Stimulated activated CD8-positive, alpha-beta memory T cell treated with anti-CD3 and anti-CD28 coated beads, Interleukin-4, amount 100 ng/mL, for 24 hours (primary cell): ENCODE measurements at regions not wholly inside any gene's neighbourhood (a gene's known extent, or its start where the extent isn't known, plus 50 kb on each side); places are given as distances from the start of the nearest gene placed in this dataset.

Experiments used
- DNase-seq: peaks from one replicate; pipeline ENCODE4 v3.0.0-alpha.2; 2020; ENCODE audit warnings: low read depth

DNA sequence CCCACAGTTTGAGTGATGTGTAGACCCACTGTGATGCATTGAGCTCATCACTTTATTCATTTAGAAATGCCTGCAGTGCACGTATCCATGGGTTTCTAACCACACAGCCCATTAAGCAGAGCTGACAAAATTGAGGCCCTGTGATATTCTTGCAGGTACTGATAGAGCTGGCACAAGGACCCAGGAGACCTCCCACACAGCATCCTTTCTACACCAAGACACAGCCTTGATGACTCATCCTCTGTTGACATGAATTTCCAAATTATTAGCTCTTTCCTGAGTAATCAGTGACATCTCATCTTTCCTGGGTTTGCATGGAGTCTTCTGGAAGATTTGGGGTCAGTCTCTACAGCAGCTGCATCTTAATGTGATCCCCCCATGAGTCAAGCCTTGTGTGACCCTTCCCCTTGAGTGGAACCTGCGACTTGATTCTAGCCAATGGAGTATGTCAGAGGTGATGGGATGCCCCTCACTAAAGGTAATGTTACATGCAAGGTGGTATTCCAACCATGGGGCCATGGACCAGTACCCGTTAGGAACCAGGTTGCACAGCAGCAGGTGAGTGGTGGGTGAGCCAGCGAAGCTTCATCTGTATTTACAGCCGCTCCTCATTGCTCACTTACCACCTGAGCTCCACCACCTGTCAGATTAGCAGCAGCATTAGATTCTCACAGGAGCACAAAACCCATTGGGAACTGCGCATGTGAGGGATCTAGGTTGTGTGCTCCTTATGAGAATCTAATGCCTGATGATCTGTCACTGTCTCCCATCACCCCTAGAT lies 181.1 kb upstream of the ARL4C start:
- DNase-seq: no peak

DNA sequence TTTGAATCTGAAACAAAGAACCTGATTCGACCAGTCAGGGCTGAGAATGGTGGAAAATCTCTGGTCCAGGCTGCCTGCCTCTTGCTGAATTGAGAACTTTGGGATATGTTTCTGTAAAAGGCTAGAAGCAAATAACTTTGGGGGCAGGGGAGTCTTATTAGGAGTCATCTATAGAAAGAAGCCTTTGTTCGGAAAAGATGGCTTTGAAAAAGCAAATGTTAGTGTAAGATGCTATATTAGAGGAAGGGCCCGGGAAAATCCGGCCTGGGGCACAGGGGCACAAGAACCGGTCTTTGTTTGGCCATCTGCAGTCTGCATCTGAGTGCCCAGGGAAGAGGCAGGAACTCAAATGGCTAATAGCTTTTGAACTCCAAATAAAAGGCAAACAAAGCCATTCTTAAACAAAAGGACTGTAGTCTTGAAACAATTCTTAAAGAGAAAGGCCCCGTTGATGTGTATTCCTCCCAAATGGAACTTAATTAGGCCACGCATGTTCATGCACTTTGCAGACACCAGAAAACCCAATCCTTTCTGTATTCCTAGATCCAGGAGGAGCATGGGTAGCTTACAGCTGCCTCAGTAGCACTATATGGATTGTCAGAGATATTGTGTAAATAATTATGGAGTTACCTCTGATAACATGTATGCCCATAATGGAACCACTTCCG lies 180.0 kb upstream of the ARL4C start:
- DNase-seq: no peak

DNA sequence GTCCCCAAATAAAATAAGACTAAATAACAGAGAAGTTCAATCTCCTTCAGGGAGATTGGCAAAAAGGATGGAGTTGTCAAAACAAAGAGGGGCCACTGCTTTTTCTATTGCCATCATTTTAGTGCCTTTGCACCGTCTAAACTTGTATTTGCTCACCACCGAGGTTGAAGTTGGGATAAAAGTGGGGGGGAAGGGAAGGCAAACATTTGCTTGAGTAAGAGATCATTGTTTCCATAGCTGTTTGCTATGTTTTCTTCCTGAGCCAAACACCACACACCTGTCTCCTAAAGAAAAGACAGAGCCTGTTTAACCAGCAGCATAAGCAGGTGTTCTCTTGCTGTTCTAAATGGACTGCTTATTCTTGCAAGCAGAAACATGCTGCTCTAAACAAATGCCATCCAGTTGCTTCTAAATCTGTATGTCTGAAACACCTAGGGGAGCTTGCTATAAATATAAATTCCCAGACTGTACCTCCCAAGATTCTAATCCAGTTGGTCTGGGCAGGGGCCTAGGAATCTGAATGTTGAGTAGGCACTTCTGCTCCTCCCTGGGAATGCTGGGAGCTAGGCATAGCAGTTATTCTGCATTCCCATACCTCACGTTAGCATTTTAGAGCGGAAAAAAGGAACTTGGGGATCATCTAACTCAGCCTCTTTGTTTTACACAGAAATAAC lies 179.4 kb upstream of the ARL4C start:
- no peak for DNase-seq

DNA sequence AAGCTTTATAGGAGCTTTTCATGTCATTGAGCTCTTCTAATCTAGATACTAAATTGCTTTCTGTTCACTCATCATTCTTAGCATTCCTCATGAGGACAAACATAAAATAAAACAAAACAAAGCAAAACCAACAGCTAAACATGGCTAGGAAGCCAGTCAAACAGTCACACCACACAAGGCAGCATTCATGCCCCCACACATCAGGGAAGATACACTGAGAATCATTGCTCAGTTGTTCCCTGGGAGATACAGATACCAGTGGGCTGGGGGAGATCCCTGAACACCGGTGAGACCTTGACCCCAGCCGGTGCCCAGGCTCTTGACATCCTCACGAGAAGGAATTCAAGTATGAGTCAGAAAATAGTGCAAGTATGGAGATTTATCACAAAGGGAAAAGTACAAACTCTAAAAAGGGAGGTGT lies 177.9 kb upstream of the ARL4C start:
- DNase-seq: no peak

DNA sequence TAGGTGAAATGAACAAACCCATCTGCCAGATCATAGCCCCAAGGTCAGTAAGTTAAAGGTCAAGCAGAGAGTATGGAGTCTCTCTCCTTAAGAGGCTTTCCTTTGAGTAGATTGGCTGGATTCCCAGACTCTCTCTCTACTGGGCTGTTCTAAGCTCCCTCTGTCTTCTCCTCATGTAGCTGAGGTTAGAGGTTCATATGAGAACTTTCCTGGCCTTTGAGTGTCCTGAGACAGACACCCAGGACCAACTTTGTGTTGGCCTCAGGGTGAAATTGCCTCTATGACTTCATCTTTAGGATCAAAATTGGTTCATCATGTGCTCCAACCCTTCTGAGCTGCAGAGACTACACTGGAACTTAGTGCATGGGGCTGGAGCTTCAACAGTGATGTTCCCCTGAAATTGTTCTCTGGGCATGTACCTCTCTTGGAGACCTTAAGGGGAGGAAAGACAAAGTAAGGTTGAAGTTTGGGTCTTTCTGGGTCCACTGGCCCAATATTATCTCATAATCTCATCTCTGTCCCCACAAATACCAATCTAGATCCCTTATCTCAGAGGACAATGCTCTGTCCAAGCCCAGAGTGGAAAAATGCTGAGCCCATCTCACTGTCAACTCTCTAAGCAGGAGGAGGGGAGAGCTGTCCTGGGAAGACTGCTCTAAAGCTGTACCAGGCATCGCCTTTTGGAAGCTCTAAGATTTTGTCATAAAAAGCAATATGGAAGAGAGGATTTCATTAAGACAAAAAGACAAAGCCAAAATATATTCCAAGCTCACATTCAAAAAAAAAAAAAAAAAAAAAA lies 177.3 kb upstream of the ARL4C start:
- DNase-seq: no peak

DNA sequence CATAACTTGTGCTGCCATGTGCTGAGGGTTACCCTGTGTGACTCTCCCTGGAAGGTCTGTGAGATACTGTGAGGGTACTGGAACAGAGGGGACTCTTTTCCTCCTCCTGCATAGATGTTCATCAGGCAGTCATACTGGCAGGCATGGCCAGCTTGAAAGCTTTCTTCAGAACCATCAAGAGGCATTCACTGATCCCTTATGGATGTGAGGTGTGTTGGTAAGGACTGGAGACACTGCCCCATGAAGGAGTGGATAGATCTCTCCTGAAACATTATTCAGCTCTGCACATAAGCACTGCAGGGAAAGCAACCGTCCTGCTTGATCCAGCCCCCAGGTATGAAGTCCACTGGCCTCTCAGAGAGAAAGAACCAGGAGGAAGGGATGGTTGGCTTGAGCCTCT lies 176.6 kb upstream of the ARL4C start:
- DNase-seq: no peak

DNA sequence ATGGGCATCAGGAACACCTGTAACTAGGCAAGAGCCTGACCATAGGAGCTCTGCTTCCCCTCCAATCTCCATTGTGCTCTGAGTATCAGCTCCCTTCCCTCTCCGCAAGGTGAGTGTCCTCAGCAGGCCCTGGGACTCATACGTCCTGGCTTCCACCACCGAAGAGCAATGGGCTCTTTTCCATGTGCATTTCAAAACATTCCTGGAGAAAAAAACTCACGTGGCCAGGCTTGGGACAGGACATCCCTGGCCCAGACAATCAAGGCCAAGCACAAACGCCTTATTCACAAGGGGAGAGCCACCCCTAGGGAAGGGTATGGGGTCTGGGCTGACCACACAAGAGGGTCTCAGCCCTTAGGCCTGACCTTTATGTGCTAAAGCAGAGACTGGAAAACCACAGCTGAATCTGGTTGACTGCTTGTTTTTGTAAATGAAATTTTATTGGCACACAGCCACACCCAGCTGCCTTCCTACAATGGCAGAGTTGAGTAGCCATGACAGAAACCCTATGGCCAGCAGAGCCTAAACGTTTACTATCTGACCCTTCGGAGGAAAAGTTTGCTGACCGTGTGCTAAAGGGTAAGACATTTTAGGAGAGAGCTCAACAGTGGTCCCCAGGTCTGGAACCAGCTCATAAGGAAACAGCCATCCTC lies 175.7 kb upstream of the ARL4C start:
- DNase-seq: no peak

DNA sequence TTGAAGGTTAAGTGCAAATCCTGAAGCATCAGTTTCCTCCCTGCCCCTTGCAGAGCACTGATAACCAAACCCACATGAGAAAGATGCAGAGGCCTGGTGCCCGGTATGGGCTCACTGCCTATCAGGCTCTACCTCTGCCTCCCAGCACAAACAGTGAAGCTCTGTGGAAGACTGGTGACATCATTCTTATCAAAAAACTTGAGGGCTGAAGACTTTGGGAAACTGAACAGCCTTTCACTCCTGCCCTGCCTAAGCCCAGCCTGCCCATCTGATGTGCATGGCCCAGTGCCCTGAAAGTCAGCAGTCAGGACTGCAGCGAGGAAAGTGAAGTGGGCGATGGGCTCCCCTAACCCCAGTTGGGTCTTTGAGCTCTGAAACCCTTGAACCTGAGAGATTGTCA lies 174.8 kb upstream of the ARL4C start:
- no peak for DNase-seq

DNA sequence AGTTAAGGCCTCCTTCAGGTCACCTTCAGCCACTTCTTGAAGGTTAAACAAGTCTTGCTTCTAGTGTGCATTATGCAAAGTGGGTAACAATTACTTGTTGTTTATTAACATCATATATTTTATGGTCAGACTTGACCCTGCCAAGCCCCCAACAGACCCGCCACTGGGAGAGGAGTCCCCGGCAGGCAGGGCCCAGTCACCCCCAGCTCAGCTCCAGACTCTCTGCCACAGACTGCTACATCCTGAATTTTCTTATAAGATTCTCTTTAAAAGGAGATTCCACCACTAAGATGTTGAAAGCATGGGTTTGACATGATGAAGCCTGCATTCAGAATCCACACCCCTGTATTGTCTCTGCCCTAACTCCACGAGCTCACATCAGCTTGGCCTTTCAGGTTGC lies 174.3 kb upstream of the ARL4C start:
- no peak for DNase-seq

DNA sequence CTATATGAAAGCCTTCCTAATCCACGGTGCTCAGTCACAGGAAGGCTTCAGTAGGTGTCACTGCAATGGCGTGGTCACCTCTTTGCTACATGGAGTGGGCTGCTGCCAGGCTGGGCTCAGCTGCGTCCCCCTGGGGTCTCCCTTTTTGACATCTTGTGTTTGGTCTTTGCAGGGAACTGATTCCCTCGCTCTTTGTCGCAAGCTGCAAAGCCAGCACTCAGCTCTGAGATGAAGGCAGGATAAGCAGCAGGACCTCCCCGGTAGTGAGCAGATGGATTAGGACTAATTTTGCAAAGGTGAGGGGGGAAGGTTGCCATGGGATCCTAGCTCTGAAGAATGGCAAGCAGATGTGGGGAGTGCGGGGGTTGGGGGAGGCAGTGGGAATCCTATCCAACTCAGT lies 173.9 kb upstream of the ARL4C start:
- DNase-seq: no peak

DNA sequence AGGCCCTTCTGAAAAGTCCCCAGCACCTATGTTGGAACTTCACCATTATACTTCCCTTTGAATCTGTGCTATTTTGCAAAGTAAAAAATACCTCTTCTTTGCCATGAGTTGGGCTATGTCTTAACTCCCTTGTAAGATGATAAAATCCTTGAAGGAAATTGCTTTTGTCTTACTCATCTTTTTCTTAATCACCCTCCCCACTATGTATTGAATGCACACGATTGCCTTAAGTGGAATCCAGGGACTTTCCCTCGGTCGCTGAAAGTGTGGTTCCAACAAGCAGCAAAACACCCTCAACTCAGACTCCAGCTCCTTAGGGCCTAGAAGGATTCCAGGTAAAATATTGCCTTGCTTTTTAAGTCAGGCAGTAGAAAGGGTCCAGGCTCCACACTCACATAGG lies 173.2 kb upstream of the ARL4C start:
- no peak for DNase-seq

DNA sequence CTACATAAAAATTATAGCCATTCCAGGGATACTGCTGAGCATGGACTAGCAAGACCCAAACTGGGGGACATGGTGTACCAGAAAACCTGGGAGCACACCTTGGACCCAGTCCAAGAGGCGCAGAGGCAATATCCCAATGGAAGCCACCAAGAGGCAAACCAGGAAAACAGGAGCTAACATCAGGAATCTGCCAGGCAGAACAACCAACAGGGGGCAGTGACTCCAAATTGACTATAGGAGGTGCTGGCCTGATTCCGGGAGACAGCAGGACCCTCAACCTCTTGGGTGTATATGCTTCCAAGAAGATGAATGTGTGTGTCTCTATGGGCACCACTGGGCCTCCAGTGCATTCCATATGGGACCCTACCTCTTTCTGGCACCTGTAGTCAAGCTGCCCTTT lies 172.7 kb upstream of the ARL4C start:
- DNase-seq: no peak

DNA sequence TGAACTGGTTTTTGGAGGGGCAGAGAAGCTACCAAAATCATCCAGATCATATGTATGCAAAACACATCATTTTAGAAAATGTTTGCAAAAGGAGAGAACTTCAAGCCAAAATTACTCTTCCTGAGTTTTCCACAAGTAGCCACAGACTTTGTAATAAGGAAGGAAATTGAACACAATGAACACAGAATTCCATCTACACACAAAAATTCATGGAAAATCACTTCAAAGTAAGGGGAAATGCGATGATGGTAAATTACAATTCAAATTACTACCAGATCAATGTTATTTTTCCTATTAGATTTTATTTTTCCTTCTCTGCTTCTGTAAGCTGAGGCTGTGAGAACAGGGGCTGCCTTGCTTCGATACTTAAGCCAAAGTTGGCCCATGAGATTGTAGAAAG lies 172.1 kb upstream of the ARL4C start:
- no peak for DNase-seq

DNA sequence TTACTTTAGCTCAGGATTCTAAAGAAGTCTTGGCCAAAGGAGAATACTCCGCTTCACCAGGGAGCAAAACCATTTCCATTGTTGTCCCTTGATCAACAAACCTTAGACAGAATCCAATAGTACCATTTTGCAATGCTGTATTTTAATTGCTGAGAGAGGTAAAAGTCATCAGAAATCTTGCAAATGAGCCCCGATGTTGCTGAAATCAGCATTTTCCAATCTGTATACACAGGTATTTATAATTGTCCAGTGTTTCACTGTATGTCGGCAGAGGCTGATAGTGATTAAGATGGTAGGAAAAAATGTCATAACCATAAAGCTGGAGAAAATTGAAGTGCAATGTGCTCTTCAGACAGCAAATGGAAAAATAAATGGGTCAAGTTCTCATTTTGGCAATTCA lies 170.0 kb upstream of the ARL4C start:
- no peak for DNase-seq

DNA sequence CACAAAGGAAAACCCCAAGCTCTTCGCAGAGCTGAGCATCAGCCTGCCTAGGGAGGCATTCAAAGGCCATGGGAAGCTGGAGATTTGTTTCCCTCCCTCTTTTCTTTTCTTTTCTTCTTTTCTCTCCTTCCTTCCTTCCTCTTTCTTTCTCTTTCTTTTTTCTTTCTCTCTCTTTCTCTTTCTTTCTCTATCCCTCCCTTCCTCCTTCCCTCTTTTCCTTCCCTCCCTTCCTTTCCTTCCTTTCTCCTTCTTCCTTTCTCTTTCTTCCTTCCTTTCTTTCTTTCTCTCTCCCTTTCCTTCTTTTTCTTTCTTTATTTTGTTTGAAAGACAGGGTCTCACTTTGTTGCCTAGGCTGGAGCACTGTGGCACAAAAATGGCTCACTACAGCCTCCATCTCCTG lies 168.4 kb upstream of the ARL4C start:
- no peak for DNase-seq

DNA sequence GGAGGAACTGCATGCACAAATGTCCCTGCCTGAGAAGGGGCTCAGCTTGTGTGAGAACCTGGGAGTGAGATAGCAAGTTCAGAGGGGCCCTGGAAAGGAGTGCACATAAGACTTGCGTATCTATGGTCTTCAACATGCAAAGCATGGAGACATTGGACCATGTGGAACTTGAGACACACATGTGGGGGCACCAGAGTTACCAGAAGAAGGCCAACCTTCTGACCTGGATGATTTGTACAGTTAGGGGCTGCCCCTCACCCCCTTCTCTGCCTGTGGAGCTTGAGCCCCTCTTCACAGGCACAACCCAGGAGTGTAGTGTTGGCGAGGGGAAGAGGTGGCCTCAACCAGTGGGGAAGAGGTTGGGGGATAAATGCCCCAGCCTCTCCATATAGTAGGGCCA lies 165.0 kb upstream of the ARL4C start:
- DNase-seq: no peak

DNA sequence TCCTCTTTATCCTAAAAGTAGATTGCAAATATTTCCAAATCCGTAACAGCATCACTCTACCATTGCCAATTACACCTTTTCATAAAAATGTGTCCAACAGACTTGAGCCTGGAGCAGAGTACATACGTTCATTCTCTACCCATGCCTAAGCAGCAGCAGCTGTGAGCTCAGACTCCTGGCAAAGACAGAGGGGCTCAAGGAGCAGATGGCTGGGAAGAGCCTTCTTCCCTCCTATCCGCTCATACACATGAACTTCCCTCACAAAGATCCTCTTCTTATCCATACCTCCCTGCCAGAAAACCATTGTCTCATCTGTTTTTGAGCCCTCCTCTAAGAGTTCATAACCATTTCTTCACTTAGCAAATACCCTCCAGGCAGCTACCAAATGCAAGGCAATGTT lies 164.3 kb upstream of the ARL4C start:
- DNase-seq: no peak

DNA sequence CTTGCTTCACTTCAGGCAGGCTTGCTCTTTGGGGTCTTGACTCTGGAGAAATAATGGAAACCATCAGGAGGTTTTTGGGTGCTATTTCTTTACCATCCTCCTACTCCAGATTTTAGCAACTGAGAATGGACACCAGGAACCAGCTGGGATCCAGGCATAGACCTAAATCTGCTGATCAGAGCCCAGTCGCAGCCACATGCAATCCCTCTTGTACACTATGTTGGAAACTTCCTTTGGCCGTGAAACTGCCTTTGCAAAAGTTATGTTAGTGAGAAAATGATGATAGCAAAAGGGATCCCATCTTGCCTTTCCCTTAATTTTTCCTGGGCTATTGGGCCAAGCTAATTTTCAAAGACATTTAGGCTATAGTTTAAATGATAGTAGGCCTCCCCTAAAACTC lies 158.8 kb upstream of the ARL4C start:
- no peak for DNase-seq

DNA sequence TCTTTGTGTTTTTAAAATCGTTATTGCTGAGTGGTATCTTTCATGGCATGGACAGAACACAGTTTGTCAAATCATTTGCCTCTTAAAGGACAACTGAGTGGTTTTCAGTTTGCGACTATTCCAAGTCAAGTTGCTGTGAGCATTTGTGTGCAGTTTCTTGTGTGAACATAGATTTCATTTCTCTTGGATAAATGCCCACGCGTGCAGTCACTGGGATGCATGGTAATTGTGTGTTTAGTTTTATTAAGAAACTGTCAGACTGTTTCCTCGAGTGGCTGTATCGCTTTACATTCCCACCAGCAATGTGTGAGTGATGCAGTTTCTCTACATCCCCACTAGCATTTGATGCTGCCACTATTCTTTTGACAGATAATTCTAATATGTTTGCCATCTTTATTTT lies 154.0 kb upstream of the ARL4C start:
- DNase-seq: no peak

DNA sequence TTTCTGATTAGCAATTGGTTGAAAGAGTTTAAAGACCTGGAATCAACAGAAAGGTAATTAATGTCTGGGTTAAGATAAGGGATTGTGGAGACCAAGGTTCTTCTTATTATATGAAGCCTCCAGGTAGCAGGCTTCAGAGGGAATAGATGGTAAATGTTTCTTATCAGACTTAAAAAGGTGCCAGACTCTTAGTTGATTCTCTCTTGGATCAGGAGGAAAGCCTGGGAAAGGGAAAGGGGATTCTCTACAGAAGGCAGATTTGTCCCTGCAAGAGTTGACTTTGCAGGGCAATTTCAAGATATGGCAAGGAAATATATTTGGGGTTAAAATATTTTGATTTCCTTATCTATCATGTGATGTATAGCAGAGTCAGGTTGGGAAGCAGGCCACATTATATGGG lies 153.1 kb upstream of the ARL4C start:
- no peak for DNase-seq

DNA sequence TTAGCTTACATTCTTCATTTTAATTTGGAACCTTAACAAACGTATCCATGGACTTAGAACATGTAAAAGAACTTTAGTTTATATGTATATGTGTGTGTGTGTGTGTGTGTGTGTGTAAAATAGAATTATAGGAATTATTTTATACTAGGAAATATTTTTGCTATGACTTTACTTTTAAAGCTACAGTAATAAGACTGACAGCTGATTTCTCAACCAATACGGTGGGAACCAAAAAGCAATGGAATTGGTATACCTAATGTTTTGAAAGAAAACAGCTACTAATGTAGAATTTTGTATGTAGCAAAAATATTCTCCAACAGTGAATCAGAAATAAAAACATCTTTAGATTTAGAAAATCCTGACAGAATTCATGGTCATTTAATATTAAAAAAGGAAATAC lies 146.5 kb upstream of the ARL4C start:
- no peak for DNase-seq

DNA sequence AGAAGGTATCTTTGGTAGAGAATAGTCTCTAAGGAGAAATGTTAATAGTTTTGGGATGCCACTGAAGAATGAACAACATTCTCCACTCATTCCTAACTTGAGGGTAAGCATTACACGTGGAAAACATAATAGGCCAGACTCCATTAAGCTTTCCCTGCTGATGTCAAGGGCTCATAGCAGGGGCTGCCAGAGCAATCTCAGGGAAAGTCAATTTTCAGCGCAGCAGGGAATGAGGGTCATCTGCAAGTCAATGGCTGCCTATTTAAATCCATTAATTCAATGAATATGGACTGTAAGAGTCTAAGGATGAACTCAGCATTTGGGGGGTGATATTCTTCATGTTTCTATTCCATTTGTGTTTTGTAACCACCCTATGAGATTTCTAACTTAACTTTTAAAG lies 144.2 kb upstream of the ARL4C start:
- DNase-seq: no peak
